GM12878 (cell line): ENCODE measurements at regions not wholly inside any gene's neighbourhood (a gene's known extent, or its start where the extent isn't known, plus 50 kb on each side); places are given as distances from the start of the nearest gene placed in this dataset.

ENCODE experiments used
- ATAC-seq: fragments of 200-7000 bp; cut with Tn5 transposase; 3 replicates; pipeline ENCODE4 v1.9.1; 2020; ENCODE audit warnings: mild to moderate bottlenecking, moderate library complexity
- BruUV-seq: library from RNA; stranded (reverse); fragments of 400-500 nt; replicated peaks from 2 replicates; lab custom pipeline; 2021; lab: Mats Ljungman, UMichigan
- CTCF ChIA-PET: fragments of 300-600 bp; sonication (Branson Sonifier 250); formaldehyde crosslinking; extraction: SDS; loops from one replicate; lab custom pipeline; 2021; ENCODE audit warnings: inconsistent platforms; lab: Yijun Ruan, JAX
- POLR2A ChIA-PET: fragments of 350-600 bp; formaldehyde crosslinking; extraction: SDS; loops from one replicate; lab custom pipeline; 2021; ENCODE audit warnings: inconsistent platforms; lab: Charles Lee
- RAD21 ChIA-PET: fragments of 300-600 bp; sonication (Branson Sonifier 250); formaldehyde crosslinking; loops from one replicate; lab custom pipeline; 2023; ENCODE audit warnings: antibody characterized with exemption; ENCODE audit not compliant: unreplicated experiment; lab: Charles Lee
- SMC1A ChIA-PET: fragments of 300-600 bp; sonication (Branson Sonifier 250); formaldehyde crosslinking; loops from one replicate; lab custom pipeline; 2023; ENCODE audit not compliant: unreplicated experiment, uncharacterized antibody; lab: Charles Lee
- DNase-seq: peaks from one replicate; pipeline ENCODE4 v3.0.0-alpha.2; 2011; ENCODE audit warnings: low read depth, low spot score
- FAIRE-seq: peaks from 3 replicates; lab custom pipeline; 2011; peaks lifted over from hg19 to GRCh38; lab: Jason Lieb, UNC
- H2AFZ ChIP-seq: 2 replicates; pipeline ENCODE4 v1.6.0; 2011; ENCODE audit warnings: low read depth, low read length, control low read depth; ENCODE audit not compliant: control insufficient read depth
- H3K27ac ChIP-seq: 2 replicates; pipeline ENCODE4 v1.5.1; 2011; ENCODE audit warnings: control low read depth; ENCODE audit not compliant: control insufficient read depth, insufficient read depth
- H3K27me3 ChIP-seq, 2 experiments: replicated peaks in 1 of 2; 2 replicates each; pipeline versions ENCODE4 v1.6.0 to v1.6.1; 2011; ENCODE audit warnings: low read length in 1 of 2; ENCODE audit not compliant: control insufficient read depth in 2 of 2, insufficient read depth in 2 of 2
- H3K36me3 ChIP-seq, 2 experiments: 2 replicates each; pipeline ENCODE4 v1.5.1; 2011; ENCODE audit warnings: low read length in 1 of 2; ENCODE audit not compliant: control insufficient read depth in 2 of 2, insufficient read depth in 2 of 2
- H3K4me1 ChIP-seq: 2 replicates; pipeline ENCODE4 v1.6.1; 2011; ENCODE audit warnings: mild to moderate bottlenecking, low read length, moderate library complexity, mixed read lengths; ENCODE audit not compliant: control insufficient read depth, insufficient read depth
- H3K4me2 ChIP-seq: 2 replicates; pipeline ENCODE4 v1.6.0; 2011; ENCODE audit warnings: control low read depth; ENCODE audit not compliant: control insufficient read depth, insufficient read depth
- H3K4me3 ChIP-seq: fragments of 200-600 bp; sonication (generic); 2 replicates; pipeline ENCODE4 v1.5.1; 2016
- H3K79me2 ChIP-seq: 2 replicates; pipeline ENCODE4 v1.6.0; 2011; ENCODE audit warnings: low read length; ENCODE audit not compliant: control insufficient read depth, insufficient read depth
- H3K9ac ChIP-seq: 2 replicates; pipeline ENCODE4 v1.8.0; 2011; ENCODE audit warnings: low read length, control low read depth, mixed read lengths; ENCODE audit not compliant: control insufficient read depth, insufficient read depth
- H3K9me3 ChIP-seq: replicated peaks from 3 replicates; pipeline ENCODE4 v1.5.1; 2011; ENCODE audit warnings: mild to moderate bottlenecking, low read length; ENCODE audit not compliant: control insufficient read depth, insufficient read depth
- H4K20me1 ChIP-seq: 2 replicates; pipeline ENCODE4 v1.6.0; 2011; ENCODE audit not compliant: control insufficient read depth, insufficient read depth
- ATF3 ChIP-seq: IDR thresholded peaks from 2 replicates; pipeline ENCODE4 v1.6.1; 2011; ENCODE audit warnings: low read depth, mild to moderate bottlenecking, low read length, moderate library complexity, borderline replicate concordance; ENCODE audit errors: extremely low read depth
- CBX5 ChIP-seq: sonication (generic); IDR thresholded peaks from 2 replicates; pipeline ENCODE4 v1.6.1; 2016; ENCODE audit warnings: low read depth, moderate library complexity, mild to moderate bottlenecking, inconsistent platforms
- DPF2 ChIP-seq: fragments of 450-650 bp; IDR thresholded peaks from 2 replicates; pipeline ENCODE4 v1.6.1; 2017; ENCODE audit warnings: mild to moderate bottlenecking
- GATAD2B ChIP-seq: fragments of 450-650 bp; conservative IDR thresholded peaks from 2 replicates; pipeline ENCODE4 v1.6.1; 2017; ENCODE audit warnings: low read depth, mild to moderate bottlenecking, moderate library complexity
- KLF5 ChIP-seq: fragments of 450-650 bp; IDR thresholded peaks from 2 replicates; pipeline ENCODE4 v1.6.1; 2014; ENCODE audit warnings: mild to moderate bottlenecking; ENCODE audit not compliant: partially characterized antibody
- MEF2A ChIP-seq: IDR thresholded peaks from 2 replicates; pipeline ENCODE4 v1.6.1; 2011; ENCODE audit warnings: low read depth, mild to moderate bottlenecking, low read length, moderate library complexity; ENCODE audit not compliant: insufficient read depth
- MYC ChIP-seq: IDR thresholded peaks from 2 replicates; pipeline ENCODE4 v1.6.1; 2011; ENCODE audit warnings: mild to moderate bottlenecking, low read length, moderate library complexity, inconsistent platforms; ENCODE audit not compliant: insufficient read depth, insufficient replicate concordance, insufficient read length, severe bottlenecking
- RBBP5 ChIP-seq: fragments of 200-600 bp; sonication (generic); conservative IDR thresholded peaks from 2 replicates; pipeline ENCODE4 v1.6.1; 2016
- TAF1 ChIP-seq: IDR thresholded peaks from 2 replicates; pipeline ENCODE4 v1.6.1; 2011; ENCODE audit warnings: mild to moderate bottlenecking, low read depth, low read length, borderline replicate concordance
- USF2 ChIP-seq: IDR thresholded peaks from 2 replicates; pipeline ENCODE4 v1.6.1; 2011; ENCODE audit warnings: low read depth, low read length, improper control_type of control experiment, borderline replicate concordance
- ZNF217 ChIP-seq: fragments of 450-650 bp; IDR thresholded peaks from 2 replicates; pipeline ENCODE4 v1.6.1; 2017; ENCODE audit warnings: antibody characterized with exemption, mild to moderate bottlenecking
- ZZZ3 ChIP-seq: IDR thresholded peaks from 2 replicates; pipeline ENCODE4 v1.6.1; 2011; ENCODE audit warnings: low read depth; ENCODE audit not compliant: control insufficient read depth, insufficient read length
- WGBS: methylation state at CpG from one replicate; pipeline ENCODE4 v1.1.6; 2016; ENCODE audit warnings: low lambda C conversion rate; ENCODE audit not compliant: insufficient replicate concordance, insufficient coverage; ENCODE audit errors: missing lambda C conversion rate; 5-methylcytosine and 5-hydroxymethylcytosine counted together
- in situ Hi-C: fragments of 300-500 bp; cut with MboI; formaldehyde crosslinking; loops from 9 replicates; pipeline ENCODE4 v1.14.3; 2018; ENCODE audit warnings: mixed read lengths
- intact Hi-C: fragments of 100-400 bp; cut with micrococcal nuclease; formaldehyde crosslinking; loops from one replicate; pipeline ENCODE4 v1.14.2; 2022; ENCODE audit not compliant: unreplicated experiment
- TF ChIP-seq, protein P1 (sequence below): fragments of 450-650 bp; IDR thresholded peaks from 2 replicates; pipeline ENCODE4 v1.6.1; 2017; ENCODE audit warnings: low read depth, mild to moderate bottlenecking, moderate library complexity
- TF ChIP-seq, protein P2 (sequence below): fragments of 450-650 bp; IDR thresholded peaks from 2 replicates; pipeline ENCODE4 v1.6.1; 2017; ENCODE audit warnings: mild to moderate bottlenecking, moderate library complexity
- TF ChIP-seq, protein P3 (sequence below): fragments of 450-650 bp; conservative IDR thresholded peaks from 2 replicates; pipeline ENCODE4 v1.6.1; 2017; ENCODE audit warnings: mild to moderate bottlenecking, moderate library complexity

- CTCF ChIA-PET: no interaction called here
- POLR2A ChIA-PET: no interaction called here
- intact Hi-C loops: no loop called here
- Histone ChIP-seq H3K79me2 (no peaks in the 10 kb centered on the region), H3K4me2 (no peak overlapping the region), H3K4me1 (no peaks in the 10 kb centered on the region), H4K20me1 (no peaks in the 10 kb centered on the region), H3K9ac (no peak overlapping the region), H3K27me3 (no peaks in the 10 kb centered on the region), H3K27ac (no peak overlapping the region), H3K9me3 (no peaks in the 10 kb centered on the region), H2AFZ (no peak overlapping the region), H3K36me3 (no peaks in the 10 kb centered on the region), H3K4me3 (no peak overlapping the region)
- 0% methylated on average over 4 of the region's 4 CpGs for WGBS
- no TSS peak for BruUV-seq
- ATAC-seq (no peak), FAIRE-seq (no peak), DNase-seq (no peak)
- RAD21 ChIA-PET: no interaction called here
- in situ Hi-C loops: no loop called here
- SMC1A ChIA-PET: no interaction called here
- no peak for TF ChIP-seq ZZZ3
- TF ChIP-seq, protein P1, sequence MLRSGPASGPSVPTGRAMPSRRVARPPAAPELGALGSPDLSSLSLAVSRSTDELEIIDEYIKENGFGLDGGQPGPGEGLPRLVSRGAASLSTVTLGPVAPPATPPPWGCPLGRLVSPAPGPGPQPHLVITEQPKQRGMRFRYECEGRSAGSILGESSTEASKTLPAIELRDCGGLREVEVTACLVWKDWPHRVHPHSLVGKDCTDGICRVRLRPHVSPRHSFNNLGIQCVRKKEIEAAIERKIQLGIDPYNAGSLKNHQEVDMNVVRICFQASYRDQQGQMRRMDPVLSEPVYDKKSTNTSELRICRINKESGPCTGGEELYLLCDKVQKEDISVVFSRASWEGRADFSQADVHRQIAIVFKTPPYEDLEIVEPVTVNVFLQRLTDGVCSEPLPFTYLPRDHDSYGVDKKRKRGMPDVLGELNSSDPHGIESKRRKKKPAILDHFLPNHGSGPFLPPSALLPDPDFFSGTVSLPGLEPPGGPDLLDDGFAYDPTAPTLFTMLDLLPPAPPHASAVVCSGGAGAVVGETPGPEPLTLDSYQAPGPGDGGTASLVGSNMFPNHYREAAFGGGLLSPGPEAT: no peak
- TF ChIP-seq, protein P2, sequence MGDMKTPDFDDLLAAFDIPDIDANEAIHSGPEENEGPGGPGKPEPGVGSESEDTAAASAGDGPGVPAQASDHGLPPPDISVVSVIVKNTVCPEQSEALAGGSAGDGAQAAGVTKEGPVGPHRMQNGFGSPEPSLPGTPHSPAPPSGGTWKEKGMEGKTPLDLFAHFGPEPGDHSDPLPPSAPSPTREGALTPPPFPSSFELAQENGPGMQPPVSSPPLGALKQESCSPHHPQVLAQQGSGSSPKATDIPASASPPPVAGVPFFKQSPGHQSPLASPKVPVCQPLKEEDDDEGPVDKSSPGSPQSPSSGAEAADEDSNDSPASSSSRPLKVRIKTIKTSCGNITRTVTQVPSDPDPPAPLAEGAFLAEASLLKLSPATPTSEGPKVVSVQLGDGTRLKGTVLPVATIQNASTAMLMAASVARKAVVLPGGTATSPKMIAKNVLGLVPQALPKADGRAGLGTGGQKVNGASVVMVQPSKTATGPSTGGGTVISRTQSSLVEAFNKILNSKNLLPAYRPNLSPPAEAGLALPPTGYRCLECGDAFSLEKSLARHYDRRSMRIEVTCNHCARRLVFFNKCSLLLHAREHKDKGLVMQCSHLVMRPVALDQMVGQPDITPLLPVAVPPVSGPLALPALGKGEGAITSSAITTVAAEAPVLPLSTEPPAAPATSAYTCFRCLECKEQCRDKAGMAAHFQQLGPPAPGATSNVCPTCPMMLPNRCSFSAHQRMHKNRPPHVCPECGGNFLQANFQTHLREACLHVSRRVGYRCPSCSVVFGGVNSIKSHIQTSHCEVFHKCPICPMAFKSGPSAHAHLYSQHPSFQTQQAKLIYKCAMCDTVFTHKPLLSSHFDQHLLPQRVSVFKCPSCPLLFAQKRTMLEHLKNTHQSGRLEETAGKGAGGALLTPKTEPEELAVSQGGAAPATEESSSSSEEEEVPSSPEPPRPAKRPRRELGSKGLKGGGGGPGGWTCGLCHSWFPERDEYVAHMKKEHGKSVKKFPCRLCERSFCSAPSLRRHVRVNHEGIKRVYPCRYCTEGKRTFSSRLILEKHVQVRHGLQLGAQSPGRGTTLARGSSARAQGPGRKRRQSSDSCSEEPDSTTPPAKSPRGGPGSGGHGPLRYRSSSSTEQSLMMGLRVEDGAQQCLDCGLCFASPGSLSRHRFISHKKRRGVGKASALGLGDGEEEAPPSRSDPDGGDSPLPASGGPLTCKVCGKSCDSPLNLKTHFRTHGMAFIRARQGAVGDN: no peak
- TF ChIP-seq, protein P3, sequence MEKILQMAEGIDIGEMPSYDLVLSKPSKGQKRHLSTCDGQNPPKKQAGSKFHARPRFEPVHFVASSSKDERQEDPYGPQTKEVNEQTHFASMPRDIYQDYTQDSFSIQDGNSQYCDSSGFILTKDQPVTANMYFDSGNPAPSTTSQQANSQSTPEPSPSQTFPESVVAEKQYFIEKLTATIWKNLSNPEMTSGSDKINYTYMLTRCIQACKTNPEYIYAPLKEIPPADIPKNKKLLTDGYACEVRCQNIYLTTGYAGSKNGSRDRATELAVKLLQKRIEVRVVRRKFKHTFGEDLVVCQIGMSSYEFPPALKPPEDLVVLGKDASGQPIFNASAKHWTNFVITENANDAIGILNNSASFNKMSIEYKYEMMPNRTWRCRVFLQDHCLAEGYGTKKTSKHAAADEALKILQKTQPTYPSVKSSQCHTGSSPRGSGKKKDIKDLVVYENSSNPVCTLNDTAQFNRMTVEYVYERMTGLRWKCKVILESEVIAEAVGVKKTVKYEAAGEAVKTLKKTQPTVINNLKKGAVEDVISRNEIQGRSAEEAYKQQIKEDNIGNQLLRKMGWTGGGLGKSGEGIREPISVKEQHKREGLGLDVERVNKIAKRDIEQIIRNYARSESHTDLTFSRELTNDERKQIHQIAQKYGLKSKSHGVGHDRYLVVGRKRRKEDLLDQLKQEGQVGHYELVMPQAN: no peak
- TF ChIP-seq USF2: no peak
- no peak for TF ChIP-seq ATF3
- no peak for TF ChIP-seq CBX5
- TF ChIP-seq RBBP5: no peak
- no peak for TF ChIP-seq MEF2A
- TF ChIP-seq GATAD2B: no peak
- no peak for TF ChIP-seq ZNF217
- TF ChIP-seq MYC: no peak
- no peak for TF ChIP-seq KLF5
- TF ChIP-seq DPF2: no peak
- no peak for TF ChIP-seq TAF1
Observed at GRCh38 chr16:76199681-76200220, 77.5 kb upstream of the CNTNAP4 start.
